ENCODE measurements at regions not wholly inside any gene's neighbourhood (a gene's known extent, or its start where the extent isn't known, plus 50 kb on each side); places are given as distances from the start of the nearest gene placed in this dataset.

DNA sequence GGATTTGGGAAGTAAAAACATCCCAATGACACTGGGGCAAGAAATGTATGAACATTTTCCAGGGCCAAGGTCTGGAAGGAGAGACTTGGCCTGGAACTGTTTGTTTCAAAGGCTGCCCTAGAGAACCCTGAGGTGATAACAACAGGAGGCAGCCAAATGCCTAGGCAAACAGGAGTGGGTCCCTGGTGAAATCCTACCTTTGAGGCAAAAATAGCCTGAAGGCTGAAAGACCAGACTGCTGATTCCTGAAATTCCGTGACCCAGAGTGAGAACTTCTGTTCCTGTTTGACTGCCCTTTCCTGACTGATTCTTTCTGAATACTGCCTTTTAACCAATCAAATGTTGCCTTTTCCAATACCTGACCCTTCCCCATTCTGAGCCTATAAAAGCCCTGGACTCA is 196.4 kb downstream of the NSUN3 start:
- no peak for DNase-seq

GRCh38 chr3:94269763-94270162 is 206.9 kb downstream of the NSUN3 start:
- DNase-seq = no peak

- no peak for DNase-seq
Measured at GRCh38 chr3:94272016-94272415, 209.2 kb downstream of the NSUN3 start.

DNA sequence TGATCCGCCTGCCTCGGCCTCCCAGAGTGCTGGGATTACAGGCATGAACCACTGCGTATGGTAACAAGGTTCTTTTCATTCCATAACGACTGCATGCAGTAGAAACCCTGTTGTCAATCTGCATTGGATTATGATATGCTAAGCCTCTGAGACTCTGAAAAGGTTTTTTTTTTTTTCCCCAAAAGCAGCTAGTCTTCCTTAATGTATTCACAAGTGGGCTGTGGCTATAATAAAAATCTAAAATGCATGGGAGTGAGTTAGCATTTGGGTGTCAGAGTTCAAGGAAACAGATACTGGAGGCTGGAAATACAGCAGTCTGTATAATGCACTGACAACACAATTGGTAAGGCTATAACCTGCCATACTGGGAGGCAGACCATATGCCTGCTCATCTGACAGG is 218.1 kb downstream of the NSUN3 start:
- DNase-seq = no peak

- peak; percentile 5 for DNase-seq
Measured at GRCh38 chr3:94285872-94286271, 223.0 kb downstream of the NSUN3 start.

GRCh38 chr3:94291686-94292085 is 228.8 kb downstream of the NSUN3 start:
- DNase-seq = no peak

DNA sequence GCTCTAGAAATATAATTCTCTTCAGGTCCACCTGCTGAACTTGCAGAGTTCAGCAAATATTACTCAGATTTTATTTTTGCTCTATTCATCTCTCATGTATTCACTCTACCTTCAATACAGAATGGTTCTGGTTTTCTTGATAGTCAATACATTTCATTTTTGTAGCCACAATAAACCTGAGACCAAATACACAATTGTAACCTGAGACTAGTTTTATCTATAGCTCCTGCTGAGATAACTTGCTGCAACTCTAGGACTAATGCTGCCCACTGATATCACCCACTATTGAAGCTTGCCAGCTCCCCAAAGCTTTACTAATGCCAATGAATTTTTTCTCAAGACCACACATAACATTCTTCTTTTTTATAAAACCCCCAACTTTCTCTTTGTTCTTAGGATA is 229.3 kb downstream of the NSUN3 start:
- DNase-seq = no peak

- DNase-seq = no peak
Measured at GRCh38 chr3:94293793-94294195, 230.9 kb downstream of the NSUN3 start.

GRCh38 chr3:94294806-94295205 is 231.9 kb downstream of the NSUN3 start:
- no peak for DNase-seq

DNA sequence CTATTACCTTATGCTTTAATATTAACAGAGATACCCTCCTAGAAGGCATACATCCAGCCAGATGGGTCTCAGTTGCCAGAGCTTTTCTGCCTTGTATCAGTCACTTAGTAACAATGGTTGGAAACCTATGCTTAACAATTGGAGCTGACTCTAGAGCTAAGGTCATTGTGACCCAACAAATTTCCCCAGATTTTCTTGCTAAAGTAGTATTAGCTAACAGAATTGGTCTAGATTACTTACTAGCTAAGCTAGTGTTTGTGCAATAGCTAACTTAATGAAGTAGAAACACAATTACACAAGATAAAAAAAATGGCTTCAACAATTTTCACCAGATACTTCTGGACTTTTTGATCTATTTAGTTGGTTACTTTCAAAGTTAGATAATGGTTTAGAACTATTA is 236.9 kb downstream of the NSUN3 start:
- no peak for DNase-seq

- no peak for DNase-seq
Measured at GRCh38 chr3:94301366-94301765, 238.5 kb downstream of the NSUN3 start.

DNA sequence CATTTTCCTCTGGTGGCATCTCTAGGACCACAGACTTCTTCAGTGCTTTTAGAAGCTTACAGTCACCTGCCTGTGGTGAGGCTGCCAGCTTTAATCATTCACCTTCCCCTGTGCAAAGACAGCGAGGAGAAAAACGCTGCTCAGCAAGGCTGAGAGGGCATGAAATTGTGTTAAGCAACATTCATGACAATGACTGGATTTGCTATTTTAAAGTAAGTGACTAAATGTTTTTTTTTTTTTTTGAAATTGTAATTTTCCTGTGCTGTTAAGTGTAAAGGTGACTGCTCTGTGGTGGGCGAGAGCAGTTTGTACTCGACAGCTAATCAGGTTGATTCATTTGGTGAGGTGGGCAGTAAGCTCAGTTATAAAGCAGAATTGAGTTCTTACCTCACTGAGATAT is 240.4 kb downstream of the NSUN3 start:
- DNase-seq = no peak

GRCh38 chr3:94303897-94304296 is 241.0 kb downstream of the NSUN3 start:
- no peak for DNase-seq

GRCh38 chr3:94304954-94305353 is 242.1 kb downstream of the NSUN3 start:
- no peak for DNase-seq

GRCh38 chr3:94305835-94306611 is 243.2 kb downstream of the NSUN3 start:
- no peak for DNase-seq

GRCh38 chr3:94307588-94307987 is 244.7 kb downstream of the NSUN3 start:
- DNase-seq = no peak

- DNase-seq = no peak
Measured at GRCh38 chr3:94308767-94309166, 245.9 kb downstream of the NSUN3 start.

DNA sequence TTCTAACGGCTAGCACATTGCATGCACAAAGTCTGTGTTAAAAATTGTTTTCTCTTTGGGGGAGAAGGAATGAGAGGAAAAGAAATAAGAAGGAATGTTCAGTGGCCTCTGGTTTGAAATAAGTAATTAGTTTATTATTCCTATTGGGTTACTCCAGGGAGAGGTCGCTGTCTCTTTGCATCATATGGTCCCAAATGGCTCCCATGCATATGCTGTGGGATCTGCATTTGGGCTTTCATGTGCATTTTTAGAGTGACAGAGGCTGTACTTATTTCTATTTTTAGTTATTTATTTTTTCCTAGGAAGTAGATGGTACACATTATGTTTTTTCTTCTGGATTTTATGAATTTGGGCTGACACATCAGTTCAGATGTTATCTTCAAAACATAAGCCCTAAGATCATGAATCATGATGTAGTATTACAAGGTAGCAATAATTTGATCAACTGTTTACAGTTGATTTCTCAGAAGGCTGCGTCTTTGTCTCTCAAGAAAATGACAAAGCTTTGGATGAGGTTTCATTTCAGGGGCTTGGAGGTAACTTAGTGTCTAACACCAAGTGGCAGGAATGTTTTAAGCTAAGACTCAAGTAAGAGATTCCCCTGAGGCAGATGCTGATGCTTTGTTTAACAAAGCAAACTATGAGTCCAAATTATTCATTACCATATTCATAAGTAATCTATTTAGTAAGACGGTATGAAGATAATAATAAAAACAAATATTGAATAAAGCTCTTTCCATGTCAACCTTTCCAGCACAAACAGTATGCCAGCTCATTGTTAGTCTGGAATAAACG is 247.7 kb downstream of the NSUN3 start:
- DNase-seq = no peak

DNA sequence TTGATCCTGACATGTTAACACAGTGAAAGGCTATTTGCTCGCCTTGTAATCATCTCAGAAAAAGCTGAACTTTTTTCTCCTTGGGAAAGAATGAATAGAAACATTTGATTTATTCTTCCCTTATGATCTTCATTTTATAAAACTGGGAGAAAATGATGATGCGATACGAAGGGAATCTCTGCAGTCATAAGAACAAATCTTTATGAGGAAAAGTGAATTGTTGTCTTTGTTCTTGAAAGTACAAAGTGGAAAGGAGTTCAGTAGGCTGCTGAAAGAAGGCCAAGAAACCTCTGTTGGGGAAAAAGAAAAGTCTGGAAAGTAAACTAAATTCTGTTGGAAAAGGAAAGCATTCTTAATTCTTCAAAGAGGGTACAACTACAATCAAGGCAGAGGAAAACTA is 248.8 kb downstream of the NSUN3 start:
- DNase-seq = no peak

- DNase-seq = no peak
Measured at GRCh38 chr3:94314218-94314883, 251.5 kb downstream of the NSUN3 start.

GRCh38 chr3:94317017-94317416 is 254.2 kb downstream of the NSUN3 start:
- DNase-seq = no peak

- DNase-seq = no peak
Measured at GRCh38 chr3:94323596-94323995, 260.7 kb downstream of the NSUN3 start.

- no peak for DNase-seq
Measured at GRCh38 chr3:94331831-94332230, 269.0 kb downstream of the NSUN3 start.

Measured in NCI-H1694 (cell line).